GM23248 (cell line): ENCODE measurements at regions not wholly inside any gene's neighbourhood (a gene's known extent, or its start where the extent isn't known, plus 50 kb on each side); places are given as distances from the start of the nearest gene placed in this dataset.
"Not testable (repeated sequence)": the region's sequence is repeated elsewhere in the genome, so short reads cannot be mapped to it uniquely, and the experiment has no call there.

Experiments
- EZH2 ChIP-seq: fragments of 200-600 bp; sonication (generic); IDR thresholded peaks from 2 replicates; pipeline ENCODE4 v1.6.1; 2018; ENCODE audit warnings: antibody characterized with exemption, mild to moderate bottlenecking; ENCODE audit not compliant: insufficient read depth, poor library complexity, severe bottlenecking
- EZH2phosphoT487 ChIP-seq: fragments of 200-600 bp; sonication (generic); IDR thresholded peaks from 2 replicates; pipeline ENCODE4 v1.6.1; 2018; ENCODE audit warnings: antibody characterized with exemption, moderate library complexity, mild to moderate bottlenecking, low read depth; ENCODE audit not compliant: insufficient read depth

- TF ChIP-seq EZH2phosphoT487, EZH2: not testable (repeated sequence)
Measured at GRCh38 chr7:29654340-29654739, 90.7 kb downstream of the PRR15 start.
